ENCODE measurements at regions not wholly inside any gene's neighbourhood (a gene's known extent, or its start where the extent isn't known, plus 50 kb on each side); places are given as distances from the start of the nearest gene placed in this dataset.
"Not testable (repeated sequence)": the region's sequence is repeated elsewhere in the genome, so short reads cannot be mapped to it uniquely, and the experiment has no call there.

GRCh38 chr6:133802861-133803260 lies 86.1 kb upstream of the TCF21 start:
- no peak for DNase-seq

GRCh38 chr6:133804265-133804664 lies 84.6 kb upstream of the TCF21 start:
- DNase-seq: no peak

- DNase-seq: no peak
Observed at GRCh38 chr6:133805876-133806275, 83.0 kb upstream of the TCF21 start.

GRCh38 chr6:133806382-133807140 lies 82.4 kb upstream of the TCF21 start:
- DNase-seq: no peak

- no peak for DNase-seq
Observed at GRCh38 chr6:133807501-133807900, 81.4 kb upstream of the TCF21 start.

GRCh38 chr6:133809406-133809805 lies 79.5 kb upstream of the TCF21 start:
- no peak for DNase-seq

GRCh38 chr6:133811557-133811956 lies 77.4 kb upstream of the TCF21 start:
- no peak for DNase-seq

- DNase-seq: not testable (repeated sequence)
Observed at GRCh38 chr6:133812446-133812845, 76.5 kb upstream of the TCF21 start.

- no peak for DNase-seq
Observed at GRCh38 chr6:133814238-133814637, 74.7 kb upstream of the TCF21 start.

GRCh38 chr6:133814797-133815196 lies 74.1 kb upstream of the TCF21 start:
- no peak for DNase-seq

- DNase-seq: no peak
Observed at GRCh38 chr6:133815313-133815712, 73.6 kb upstream of the TCF21 start.

GRCh38 chr6:133816171-133816570 lies 72.7 kb upstream of the TCF21 start:
- no peak for DNase-seq

- no peak for DNase-seq
Observed at GRCh38 chr6:133817460-133818047, 71.4 kb upstream of the TCF21 start.

- no peak for DNase-seq
Observed at GRCh38 chr6:133818320-133818719, 70.6 kb upstream of the TCF21 start.

GRCh38 chr6:133820208-133820607 lies 68.7 kb upstream of the TCF21 start:
- no peak for DNase-seq

- DNase-seq: no peak
Observed at GRCh38 chr6:133827766-133828165, 61.1 kb upstream of the TCF21 start.

- DNase-seq: no peak
Observed at GRCh38 chr6:133833949-133834359, 55.0 kb upstream of the TCF21 start.

GRCh38 chr6:133834472-133835170 lies 54.3 kb upstream of the TCF21 start:
- DNase-seq: no peak

- no peak for DNase-seq
Observed at GRCh38 chr6:133835901-133836300, 53.0 kb upstream of the TCF21 start.

- DNase-seq: peak; percentile 38
Observed at GRCh38 chr6:133837801-133838349, 51.0 kb upstream of the TCF21 start.

Data from NCI-H187 treated with DMSO at 0.1 percent for 48 hours (cell line).